GM21825 (cell line): ENCODE measurements at regions not wholly inside any gene's neighbourhood (a gene's known extent, or its start where the extent isn't known, plus 50 kb on each side); places are given as distances from the start of the nearest gene placed in this dataset.

Experiments
- ATAC-seq: cut with Tn5 transposase; IDR thresholded peaks from one replicate; pipeline ENCODE4 v1.9.1; 2021; ENCODE audit warnings: mild to moderate bottlenecking, moderate library complexity; ENCODE audit not compliant: unreplicated experiment

GRCh38 chr3:124518350-124518749 is 211.9 kb upstream of the UMPS start:
- no peak for ATAC-seq

- no peak for ATAC-seq
Observed at GRCh38 chr3:124519591-124520194, 210.6 kb upstream of the UMPS start.

GRCh38 chr3:124520970-124521369 is 209.3 kb upstream of the UMPS start:
- no peak for ATAC-seq

GRCh38 chr3:124522082-124522625 is 208.1 kb upstream of the UMPS start:
- no peak for ATAC-seq

GRCh38 chr3:124526601-124527000 is 203.7 kb upstream of the UMPS start:
- ATAC-seq: no peak

- no peak for ATAC-seq
Observed at GRCh38 chr3:124529826-124530571, 200.3 kb upstream of the UMPS start.

- ATAC-seq: no peak
Observed at GRCh38 chr3:124530916-124531315, 199.3 kb upstream of the UMPS start.

- ATAC-seq: no peak
Observed at GRCh38 chr3:124532071-124532470, 198.2 kb upstream of the UMPS start.

GRCh38 chr3:124535306-124535705 is 194.9 kb upstream of the UMPS start:
- no peak for ATAC-seq

GRCh38 chr3:124540550-124541211 is 189.6 kb upstream of the UMPS start:
- no peak for ATAC-seq

GRCh38 chr3:124542214-124542869 is 187.9 kb upstream of the UMPS start:
- ATAC-seq: no peak

GRCh38 chr3:124545891-124546290 is 184.4 kb upstream of the UMPS start:
- no peak for ATAC-seq

GRCh38 chr3:124552224-124552623 is 178.0 kb upstream of the UMPS start:
- no peak for ATAC-seq

- no peak for ATAC-seq
Observed at GRCh38 chr3:124553178-124553577, 177.1 kb upstream of the UMPS start.

GRCh38 chr3:124556636-124557035 is 173.6 kb upstream of the UMPS start:
- ATAC-seq: no peak

GRCh38 chr3:124557433-124558232 is 172.6 kb upstream of the UMPS start:
- no peak for ATAC-seq

GRCh38 chr3:124558991-124559845 is 171.0 kb upstream of the UMPS start:
- no peak for ATAC-seq

- ATAC-seq: no peak
Observed at GRCh38 chr3:124559846-124560574, 170.2 kb upstream of the UMPS start.

- ATAC-seq: no peak
Observed at GRCh38 chr3:124560666-124561215, 169.5 kb upstream of the UMPS start.
